ENCODE measurements at regions not wholly inside any gene's neighbourhood (a gene's known extent, or its start where the extent isn't known, plus 50 kb on each side); places are given as distances from the start of the nearest gene placed in this dataset.
A peak's percentile ranks its signal among the peaks of the same experiment; 100 is the strongest.

- no peak overlapping the region for H2BK5ac ChIP-seq (ENCODE audit: low read depth, low read length, poor library complexity, severe bottlenecking)
- no peak overlapping the region for H4K5ac ChIP-seq (ENCODE audit: low read depth, low read length)
- TF ChIP-seq CEBPB (IDR thresholded peaks at IDR 0.05; ENCODE audit: low read depth, low read length), result no peak
- no peak for TF ChIP-seq USF2 (IDR thresholded peaks at IDR 0.05; ENCODE audit: low read depth, low read length)
- TF ChIP-seq RFX5 (IDR thresholded peaks at IDR 0.05; ENCODE audit: low read depth, low read length), result no peak
- TF ChIP-seq MAFK (IDR thresholded peaks at IDR 0.05; ENCODE audit: low read depth, low read length), result no peak
- TF ChIP-seq RCOR1 (IDR thresholded peaks at IDR 0.05; ENCODE audit: insufficient replicate concordance, low read length), result no peak
- no peak for TF ChIP-seq CHD1 (IDR thresholded peaks at IDR 0.05; ENCODE audit: low read depth, low read length)
- TF ChIP-seq MAZ (IDR thresholded peaks at IDR 0.05; ENCODE audit: borderline replicate concordance, low read depth, low read length), result no peak
- TF ChIP-seq SMC3 (IDR thresholded peaks at IDR 0.05; ENCODE audit: low read depth, low read length), result no peak
- no peak for TF ChIP-seq MXI1 (IDR thresholded peaks at IDR 0.05; ENCODE audit: borderline replicate concordance, low read depth, low read length)
- TF ChIP-seq CTCF (conservative IDR thresholded peaks at IDR 0.05; ENCODE audit: low read depth, low read length), result no peak
- TF ChIP-seq POLR2A (IDR thresholded peaks at IDR 0.05; ENCODE audit: low read depth, low read length), result no peak
- no peak for TF ChIP-seq RAD21 (IDR thresholded peaks at IDR 0.05; ENCODE audit: low read length)
- TF ChIP-seq NFE2L2 (IDR thresholded peaks at IDR 0.05; ENCODE audit: low read depth, low read length), result no peak
- TF ChIP-seq FOS (IDR thresholded peaks at IDR 0.05; ENCODE audit: low read depth, low read length), result no peak
- no peak for TF ChIP-seq ELK1 (IDR thresholded peaks at IDR 0.05; ENCODE audit: borderline replicate concordance, low read depth, low read length)
- no peak for TF ChIP-seq BHLHE40 (IDR thresholded peaks at IDR 0.05; ENCODE audit: low read depth, low read length)
- H2BK20ac ChIP-seq (ENCODE audit: low read depth, low read length), result no peak overlapping the region
- DNase-seq (no peak), ATAC-seq (ENCODE audit: low read depth) (peak; percentile 65)
- intact Hi-C loops (cut with micrococcal nuclease) (no loop called here), dilution Hi-C loops (cut with HindIII; ENCODE audit: low sequenced_read_pairs, unreplicated experiment) (no loop called here), in situ Hi-C loops (cut with MboI; ENCODE audit: low sequenced_read_pairs) (no loop called here)
- no peaks in the 10 kb centered on the region for H3K79me1 ChIP-seq (ENCODE audit: low read depth in 1 of 2, low read length in 2 of 2)
- H3K27ac ChIP-seq (ENCODE audit: insufficient read depth, low read length), result no peak overlapping the region
- no peak overlapping the region for H3K56ac ChIP-seq (ENCODE audit: extremely low read depth, insufficient read depth, low read length)
- no peaks in the 10 kb centered on the region for H3K36me3 ChIP-seq (ENCODE audit: control insufficient read depth, insufficient read depth, low read length)
- no peaks in the 10 kb centered on the region for H3K27me3 ChIP-seq (ENCODE audit: control insufficient read depth, insufficient read depth, low read length)
- no peaks in the 10 kb centered on the region for H3K9me1 ChIP-seq (ENCODE audit: insufficient read depth, low read length)
- no peak overlapping the region for H3K23ac ChIP-seq (ENCODE audit: low read depth, low read length)
- no peak overlapping the region for H2AK5ac ChIP-seq (ENCODE audit: low read depth, low read length)
- no peak overlapping the region for H3K9ac ChIP-seq (ENCODE audit: low read depth, low read length)
- 0 out of 2 replicates have a peak, but pooled peaks cover 3% of the 10 kb centered on the region for H3K9me3 ChIP-seq (ENCODE audit: control insufficient read depth, insufficient read depth, low read length)
- H2AK9ac ChIP-seq (replicated peaks; ENCODE audit: low read depth, low read length, poor library complexity), result no peak overlapping the region
- no peaks in the 10 kb centered on the region for H4K20me1 ChIP-seq (ENCODE audit: insufficient read depth, low read length)
- H4K91ac ChIP-seq (ENCODE audit: insufficient read depth, low read depth, low read length), result no peak overlapping the region
- H2BK120ac ChIP-seq (ENCODE audit: low read depth, low read length), result no peak overlapping the region
- POLR2A ChIA-PET (ENCODE audit: unreplicated experiment), result no interaction called here
- H3K4me3 ChIP-seq (ENCODE audit: insufficient read depth, low read depth, low read length), result no peak overlapping the region
- H3K18ac ChIP-seq (ENCODE audit: low read depth, low read length), result no peak overlapping the region
- WGBS, 2 experiments (ENCODE audit: extremely low coverage in 2 of 2, insufficient read length in 1 of 2), result no CpG with 5 or more reads among the region's 2 CpGs
- no peak overlapping the region for H3K14ac ChIP-seq (replicated peaks; ENCODE audit: low read depth, low read length)
- CTCF ChIA-PET, result no interaction called here
- no TSS peak for BruUV-seq (replicated peaks)
- no peak overlapping the region for H3K4me2 ChIP-seq (ENCODE audit: low read depth, low read length)
- no peak overlapping the region for H2BK15ac ChIP-seq (ENCODE audit: low read depth, low read length)
- peaks cover 9% of the 10 kb centered on the region for H3K4me1 ChIP-seq (ENCODE audit: control insufficient read depth, insufficient read depth, low read length)
- H2AFZ ChIP-seq (replicated peaks; ENCODE audit: low read length, poor library complexity), result no peak overlapping the region
- no peak overlapping the region for H3K4ac ChIP-seq (ENCODE audit: low read depth, low read length)
- H4K8ac ChIP-seq (ENCODE audit: low read depth in 2 of 2, low read length in 2 of 2), result no peak overlapping the region
Measured at GRCh38 chr9:671997-672396, 169.5 kb upstream of the DMRT1 start.

Measured in IMR-90 (cell line).